ENCODE measurements at regions not wholly inside any gene's neighbourhood (a gene's known extent, or its start where the extent isn't known, plus 50 kb on each side); places are given as distances from the start of the nearest gene placed in this dataset.

- Histone ChIP-seq H3K27ac (ENCODE audit: low read depth, low read length, poor library complexity, severe bottlenecking) (no peak overlapping the region), H3K4me1 (ENCODE audit: insufficient read depth, low read length, poor library complexity, severe bottlenecking) (no peaks in the 10 kb centered on the region), H3K4me2 (ENCODE audit: low read length) (no peak overlapping the region), H3K36me3 (ENCODE audit: insufficient read depth, low read length) (no peaks in the 10 kb centered on the region), H2AFZ (ENCODE audit: low read length) (no peak overlapping the region), H3K9me2 (ENCODE audit: insufficient read depth, low read length) (no peaks in the 10 kb centered on the region), H3K4me3 (ENCODE audit: low read depth, low read length, poor library complexity, severe bottlenecking) (no peak overlapping the region), H3K9me3 (ENCODE audit: low read length) (no peaks in the 10 kb centered on the region), H4K20me1 (ENCODE audit: insufficient read depth, low read length) (no peaks in the 10 kb centered on the region), H3K79me2 (ENCODE audit: insufficient read depth, low read depth, low read length) (no peaks in the 10 kb centered on the region)
- intact Hi-C loops (cut with micrococcal nuclease; ENCODE audit: unreplicated experiment): no loop called here
- ChIA-PET CTCF (ENCODE audit: unreplicated experiment) (no interaction called here), POLR2A (no interaction called here)
- TF ChIP-seq EZH2phosphoT487 (IDR thresholded peaks at IDR 0.05; ENCODE audit: borderline replicate concordance, low read depth, low read length) (no peak), CTCF (conservative IDR thresholded peaks at IDR 0.05; ENCODE audit: low read length) (no peak)
- BruUV-seq (replicated peaks): no TSS peak
- DNase-seq (ENCODE audit: low spot score): no peak
These were observed 146.0 kb upstream of the MAST4 start for GRCh38 chr5:66450237-66450636.

GRCh38 chr5:66450988-66451387 is 145.2 kb upstream of the MAST4 start:
- H3K79me2 ChIP-seq (ENCODE audit: insufficient read depth, low read depth, low read length): no peaks in the 10 kb centered on the region
- POLR2A ChIA-PET: no interaction called here
- H3K36me3 ChIP-seq (ENCODE audit: insufficient read depth, low read length): no peaks in the 10 kb centered on the region
- no peaks in the 10 kb centered on the region for H3K9me2 ChIP-seq (ENCODE audit: insufficient read depth, low read length)
- DNase-seq (ENCODE audit: low spot score): no peak
- H2AFZ ChIP-seq (ENCODE audit: low read length): no peak overlapping the region
- intact Hi-C loops (cut with micrococcal nuclease; ENCODE audit: unreplicated experiment): no loop called here
- no peaks in the 10 kb centered on the region for H3K9me3 ChIP-seq (ENCODE audit: low read length)
- no peaks in the 10 kb centered on the region for H4K20me1 ChIP-seq (ENCODE audit: insufficient read depth, low read length)
- no peaks in the 10 kb centered on the region for H3K4me1 ChIP-seq (ENCODE audit: insufficient read depth, low read length, poor library complexity, severe bottlenecking)
- no peak overlapping the region for H3K4me2 ChIP-seq (ENCODE audit: low read length)
- H3K27ac ChIP-seq (ENCODE audit: low read depth, low read length, poor library complexity, severe bottlenecking): no peak overlapping the region
- H3K4me3 ChIP-seq (ENCODE audit: low read depth, low read length, poor library complexity, severe bottlenecking): no peak overlapping the region
- no TSS peak for BruUV-seq (replicated peaks)
- CTCF ChIA-PET (ENCODE audit: unreplicated experiment): no interaction called here
- TF ChIP-seq CTCF (conservative IDR thresholded peaks at IDR 0.05; ENCODE audit: low read length): no peak

- no peaks in the 10 kb centered on the region for H4K20me1 ChIP-seq (ENCODE audit: insufficient read depth, low read length)
- no peaks in the 10 kb centered on the region for H3K9me3 ChIP-seq (ENCODE audit: low read length)
- DNase-seq (ENCODE audit: low spot score): no peak
- intact Hi-C loops (cut with micrococcal nuclease; ENCODE audit: unreplicated experiment): no loop called here
- H3K4me3 ChIP-seq (ENCODE audit: low read depth, low read length, poor library complexity, severe bottlenecking): no peak overlapping the region
- POLR2A ChIA-PET: no interaction called here
- H3K36me3 ChIP-seq (ENCODE audit: insufficient read depth, low read length): no peaks in the 10 kb centered on the region
- no peaks in the 10 kb centered on the region for H3K79me2 ChIP-seq (ENCODE audit: insufficient read depth, low read depth, low read length)
- CTCF ChIA-PET (ENCODE audit: unreplicated experiment): no interaction called here
- H3K27ac ChIP-seq (ENCODE audit: low read depth, low read length, poor library complexity, severe bottlenecking): no peak overlapping the region
- no TSS peak for BruUV-seq (replicated peaks)
- no peaks in the 10 kb centered on the region for H3K4me1 ChIP-seq (ENCODE audit: insufficient read depth, low read length, poor library complexity, severe bottlenecking)
- no peak for TF ChIP-seq EZH2phosphoT487 (IDR thresholded peaks at IDR 0.05; ENCODE audit: borderline replicate concordance, low read depth, low read length)
- no peak for TF ChIP-seq CTCF (conservative IDR thresholded peaks at IDR 0.05; ENCODE audit: low read length)
- H2AFZ ChIP-seq (ENCODE audit: low read length): no peak overlapping the region
- no peaks in the 10 kb centered on the region for H3K9me2 ChIP-seq (ENCODE audit: insufficient read depth, low read length)
- H3K4me2 ChIP-seq (ENCODE audit: low read length): no peak overlapping the region
These were observed 144.1 kb upstream of the MAST4 start for GRCh38 chr5:66452109-66452508.
